Peyer's patch (tissue), 4 donors: ENCODE measurements at regions not wholly inside any gene's neighbourhood (a gene's known extent, or its start where the extent isn't known, plus 50 kb on each side); places are given as distances from the start of the nearest gene placed in this dataset.

Experiments used
- CTCF ChIP-seq, 6 experiments: fragments of 450-650 bp in 4 of 6; fragments of 200-600 bp in 2 of 6; sonication (generic) in 1 of 6; IDR thresholded peaks; one replicate each; pipeline ENCODE4 v1.5.1; 2017 to 2019; ENCODE audit warnings: antibody characterized with exemption in 6 of 6, mild to moderate bottlenecking in 3 of 6, moderate library complexity in 1 of 6
- POLR2A ChIP-seq, 2 donors: fragments of 450-650 bp; IDR thresholded peaks; one replicate each; pipeline ENCODE4 v1.5.1; 2017; ENCODE audit warnings: antibody characterized with exemption in 2 of 2, mild to moderate bottlenecking in 2 of 2, moderate library complexity in 2 of 2

DNA sequence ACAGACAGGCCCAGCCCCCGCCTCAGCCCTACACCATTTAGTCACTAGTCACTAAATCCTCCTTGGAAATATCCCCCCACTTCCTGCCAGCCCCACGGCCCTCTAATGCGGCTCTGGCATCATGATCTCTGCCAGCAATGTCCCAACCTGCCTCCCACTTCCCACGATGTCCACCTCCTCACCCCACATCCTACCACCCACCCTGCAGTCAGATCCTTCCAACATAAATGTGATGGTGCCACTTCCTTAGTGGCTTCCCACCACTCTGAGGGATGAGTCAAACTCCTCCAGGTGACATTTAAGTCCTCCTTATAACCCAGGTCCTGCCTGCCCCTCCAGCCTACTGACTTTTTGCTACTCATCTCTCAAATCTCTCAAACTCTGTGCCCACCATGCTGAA, 167.5 kb downstream of the SHQ1 start:
- no peak for TF ChIP-seq CTCF (IDR thresholded peaks at IDR 0.05)
- TF ChIP-seq POLR2A (IDR thresholded peaks at IDR 0.05), result no peak
